ENCODE measurements at regions not wholly inside any gene's neighbourhood (a gene's known extent, or its start where the extent isn't known, plus 50 kb on each side); places are given as distances from the start of the nearest gene placed in this dataset.

GRCh38 chr5:60018091-60018490 is 124.6 kb upstream of the PDE4D start:
- no peak for TF ChIP-seq CTCF (IDR thresholded peaks at IDR 0.05; ENCODE audit: extremely low read depth in 1 of 2, insufficient read depth in 1 of 2, low read depth in 1 of 2, low read length in 2 of 2)
- no peak for TF ChIP-seq MYC (IDR thresholded peaks at IDR 0.05; ENCODE audit: low read depth, low read length)
- TF ChIP-seq MAX (IDR thresholded peaks at IDR 0.05; ENCODE audit: insufficient read depth, insufficient read length), result no peak
- no peak for TF ChIP-seq POLR2AphosphoS5 (IDR thresholded peaks at IDR 0.05; ENCODE audit: insufficient read depth, low read depth, low read length)
- no peak for TF ChIP-seq EZH2 (IDR thresholded peaks at IDR 0.05; ENCODE audit: borderline replicate concordance, low read depth, low read length, severe bottlenecking)
- TF ChIP-seq POLR2A (IDR thresholded peaks at IDR 0.05; ENCODE audit: low read depth, low read length), result no peak
- TF ChIP-seq JUN (IDR thresholded peaks at IDR 0.05; ENCODE audit: borderline replicate concordance, insufficient read depth, insufficient read length, low read depth), result no peak
- TF ChIP-seq FOS (IDR thresholded peaks at IDR 0.05; ENCODE audit: borderline replicate concordance, insufficient read depth, low read length), result no peak
- TF ChIP-seq GATA2 (IDR thresholded peaks at IDR 0.05; ENCODE audit: insufficient read depth, insufficient read length, low read depth, low read length), result no peak

Measured in endothelial cell of umbilical vein (primary cell).